Neuronal stem cell (in vitro differentiated cells): ENCODE measurements at regions not wholly inside any gene's neighbourhood (a gene's known extent, or its start where the extent isn't known, plus 50 kb on each side); places are given as distances from the start of the nearest gene placed in this dataset.

ENCODE experiments used
- DNase-seq: peaks from one replicate; pipeline ENCODE4 v3.0.0-alpha.2; 2013; ENCODE audit warnings: low spot score
- H2AFZ ChIP-seq: one replicate; pipeline ENCODE4 v1.6.1; 2013; ENCODE audit warnings: mild to moderate bottlenecking, low read length, inconsistent platforms
- H2AK5ac ChIP-seq: 2 replicates; pipeline ENCODE4 v1.6.1; 2013; ENCODE audit warnings: low read depth, mild to moderate bottlenecking, inconsistent platforms, low read length, moderate library complexity, mixed read lengths
- H2BK120ac ChIP-seq: 2 replicates; pipeline ENCODE4 v1.6.1; 2013; ENCODE audit warnings: low read depth, mild to moderate bottlenecking, inconsistent platforms, low read length, moderate library complexity, mixed read lengths
- H2BK12ac ChIP-seq: one replicate; pipeline ENCODE4 v1.6.1; 2013; ENCODE audit warnings: low read length, inconsistent platforms
- H2BK15ac ChIP-seq: 2 replicates; pipeline ENCODE4 v1.6.1; 2013; ENCODE audit warnings: mild to moderate bottlenecking, low read length, inconsistent platforms, mixed read lengths
- H2BK5ac ChIP-seq: one replicate; pipeline ENCODE4 v1.6.1; 2013; ENCODE audit warnings: inconsistent platforms, mild to moderate bottlenecking, low read length, moderate library complexity
- H3K14ac ChIP-seq: one replicate; pipeline ENCODE4 v1.6.1; 2013; ENCODE audit warnings: low read length, inconsistent platforms
- H3K18ac ChIP-seq: 2 replicates; pipeline ENCODE4 v1.6.1; 2013; ENCODE audit warnings: low read length, inconsistent platforms
- H3K23ac ChIP-seq: 2 replicates; pipeline ENCODE4 v1.6.1; 2013; ENCODE audit warnings: low read depth, mild to moderate bottlenecking, mixed read lengths, low read length, inconsistent platforms; ENCODE audit not compliant: poor library complexity
- H3K27ac ChIP-seq: replicated peaks from 3 replicates; pipeline ENCODE4 v1.5.1; 2013; ENCODE audit warnings: low read length, inconsistent platforms
- H3K27me3 ChIP-seq, 3 experiments: 2 replicates each; pipeline ENCODE4 v1.6.1; 2013; ENCODE audit warnings: low read length in 3 of 3, mild to moderate bottlenecking in 2 of 3, inconsistent platforms in 1 of 3, low read depth in 1 of 3, mixed read lengths in 1 of 3, moderate library complexity in 1 of 3; ENCODE audit not compliant: control insufficient read depth in 3 of 3, insufficient read depth in 3 of 3
- H3K36me3 ChIP-seq, 2 donors: replicated peaks in 1 of 2; 2 replicates each; pipeline ENCODE4 v1.6.1; 2013; ENCODE audit warnings: low read length in 2 of 2; ENCODE audit not compliant: control insufficient read depth in 2 of 2, insufficient read depth in 2 of 2
- H3K4ac ChIP-seq: 2 replicates; pipeline ENCODE4 v1.6.1; 2013; ENCODE audit warnings: inconsistent platforms, mild to moderate bottlenecking, low read length, moderate library complexity
- H3K4me1 ChIP-seq, 2 donors: 1 replicate in 1 of 2; 2 replicates in 1 of 2; pipeline ENCODE4 v1.6.1; 2013; ENCODE audit warnings: low read length in 2 of 2, low read depth in 1 of 2; ENCODE audit not compliant: control insufficient read depth in 2 of 2, insufficient read depth in 1 of 2
- H3K4me2 ChIP-seq: one replicate; pipeline ENCODE4 v1.6.1; 2013; ENCODE audit warnings: mild to moderate bottlenecking, low read length, inconsistent platforms; ENCODE audit not compliant: insufficient read depth, poor library complexity, severe bottlenecking
- H3K4me3 ChIP-seq, 2 donors: 2 replicates each; pipeline ENCODE4 v1.5.1; 2013; ENCODE audit warnings: low read length in 2 of 2, mild to moderate bottlenecking in 2 of 2, inconsistent platforms in 1 of 2, moderate library complexity in 1 of 2
- H3K79me1 ChIP-seq: one replicate; pipeline ENCODE4 v1.6.1; 2013; ENCODE audit warnings: low read depth, mild to moderate bottlenecking, inconsistent platforms, low read length, moderate library complexity
- H3K9ac ChIP-seq: one replicate; pipeline ENCODE4 v1.6.1; 2013; ENCODE audit warnings: mild to moderate bottlenecking, low read depth, low read length, inconsistent platforms; ENCODE audit not compliant: poor library complexity
- H3K9me3 ChIP-seq, 2 donors: replicated peaks in 1 of 2; 2 replicates each; pipeline versions ENCODE3 to v1.6.1; 2013; ENCODE audit warnings: low read length in 2 of 2, mild to moderate bottlenecking in 2 of 2, inconsistent platforms in 1 of 2, low read depth in 1 of 2, mixed read lengths in 1 of 2, moderate library complexity in 1 of 2; ENCODE audit not compliant: control insufficient read depth in 2 of 2, insufficient read depth in 1 of 2
- H4K8ac ChIP-seq: one replicate; pipeline ENCODE4 v1.6.1; 2013; ENCODE audit warnings: low read depth, mild to moderate bottlenecking, inconsistent platforms, low read length, moderate library complexity
- H4K91ac ChIP-seq: one replicate; pipeline ENCODE4 v1.6.1; 2013; ENCODE audit warnings: low read length, low read depth, mild to moderate bottlenecking, inconsistent platforms; ENCODE audit not compliant: poor library complexity
- WGBS, 2 donors: extraction: QIAGEN DNeasy Blood & Tissue Kit; methylation state at CpG; one replicate each; pipeline ENCODE4 v1.1.7; 2013; ENCODE audit warnings: missing lambda C conversion rate in 2 of 2, mixed read lengths in 1 of 2; ENCODE audit not compliant: insufficient read length in 2 of 2, insufficient replicate concordance in 1 of 2; ENCODE audit errors: extremely low coverage in 2 of 2; 5-methylcytosine and 5-hydroxymethylcytosine counted together

- no peak overlapping the region for H3K9ac ChIP-seq
- H4K91ac ChIP-seq, result no peak overlapping the region
- no peaks in the 10 kb centered on the region for H3K79me1 ChIP-seq
- H3K27ac ChIP-seq, result no peak overlapping the region
- no peak overlapping the region for H2BK12ac ChIP-seq
- no peak overlapping the region for H4K8ac ChIP-seq
- no peak overlapping the region for H2AK5ac ChIP-seq
- peaks cover 0 to 7% of the 10 kb centered on the region in 2 donors for H3K9me3 ChIP-seq
- H3K4me2 ChIP-seq, result no peak overlapping the region
- WGBS, 2 donors, result no CpG with 5 or more reads among the region's 2 CpGs
- H3K4me3 ChIP-seq, result no peak overlapping the region
- no peak overlapping the region for H3K23ac ChIP-seq
- no peak overlapping the region for H2BK15ac ChIP-seq
- no peak overlapping the region for H2AFZ ChIP-seq
- H2BK5ac ChIP-seq, result no peak overlapping the region
- H3K36me3 ChIP-seq, result peaks cover 0 to 46% of the 10 kb centered on the region in 2 donors
- no peak overlapping the region for H3K14ac ChIP-seq
- no peak overlapping the region for H2BK120ac ChIP-seq
- H3K18ac ChIP-seq, result no peak overlapping the region
- no peak for DNase-seq
- H3K27me3 ChIP-seq, result no peaks in the 10 kb centered on the region
- no peak overlapping the region for H3K4ac ChIP-seq
- H3K4me1 ChIP-seq, result peaks cover 5 to 10% of the 10 kb centered on the region in 2 donors
Observed at GRCh38 chr9:110093417-110093816, 114.5 kb downstream of the C9orf152 start.

GRCh38 chr9:110093871-110094270 is 114.1 kb downstream of the C9orf152 start:
- H3K4me2 ChIP-seq, result no peak overlapping the region
- H3K79me1 ChIP-seq, result no peaks in the 10 kb centered on the region

GRCh38 chr9:110095161-110095595 is 112.8 kb downstream of the C9orf152 start:
- Histone ChIP-seq H3K4ac (no peak overlapping the region), H2BK120ac (no peak overlapping the region), H3K36me3 (peaks cover 0 to 47% of the 10 kb centered on the region in 2 donors), H4K8ac (no peak overlapping the region), H3K79me1 (no peaks in the 10 kb centered on the region), H3K23ac (no peak overlapping the region), H3K9me3 (peaks cover 0 to 7% of the 10 kb centered on the region in 2 donors), H2AK5ac (no peak overlapping the region), H3K27ac (no peak overlapping the region), H3K14ac (no peak overlapping the region), H3K4me3 (no peak overlapping the region), H4K91ac (no peak overlapping the region), H3K18ac (no peak overlapping the region), H2AFZ (no peak overlapping the region), H3K4me2 (no peak overlapping the region), H2BK5ac (no peak overlapping the region), H3K4me1 (peaks cover 14 to 18% of the 10 kb centered on the region in 2 donors), H2BK12ac (no peak overlapping the region), H2BK15ac (no peak overlapping the region), H3K27me3 (no peaks in the 10 kb centered on the region), H3K9ac (no peak overlapping the region)
- WGBS, 2 donors, result no CpG with 5 or more reads among the region's 2 CpGs
- DNase-seq, result no peak

More at GRCh38 chr9:110093871-110094270, 114.1 kb downstream of the C9orf152 start:
- peaks cover 0 to 7% of the 10 kb centered on the region in 2 donors for H3K9me3 ChIP-seq
- no peak for DNase-seq
- H3K23ac ChIP-seq, result no peak overlapping the region
- no peak overlapping the region for H3K4ac ChIP-seq
- no peak overlapping the region for H3K4me3 ChIP-seq
- H3K27ac ChIP-seq, result no peak overlapping the region
- no peak overlapping the region for H3K9ac ChIP-seq
- H3K27me3 ChIP-seq, result no peaks in the 10 kb centered on the region
- H2BK12ac ChIP-seq, result no peak overlapping the region
- no peak overlapping the region for H2BK15ac ChIP-seq
- peaks cover 10% of the 10 kb centered on the region in 2 donors for H3K4me1 ChIP-seq
- peaks cover 0 to 50% of the 10 kb centered on the region in 2 donors for H3K36me3 ChIP-seq
- H2BK120ac ChIP-seq, result no peak overlapping the region
- no peak overlapping the region for H2BK5ac ChIP-seq
- no peak overlapping the region for H4K8ac ChIP-seq
- H3K14ac ChIP-seq, result no peak overlapping the region
- no peak overlapping the region for H3K18ac ChIP-seq
- no CpG with 5 or more reads among the region's 4 CpGs for WGBS, 2 donors
- no peak overlapping the region for H2AFZ ChIP-seq
- no peak overlapping the region for H4K91ac ChIP-seq
- H2AK5ac ChIP-seq, result no peak overlapping the region

- Histone ChIP-seq H2AFZ (no peak overlapping the region), H4K8ac (no peak overlapping the region), H2AK5ac (no peak overlapping the region), H2BK15ac (no peak overlapping the region), H3K23ac (no peak overlapping the region), H3K9me3 (peaks cover 0 to 7% of the 10 kb centered on the region in 2 donors), H3K27me3 (no peaks in the 10 kb centered on the region), H4K91ac (no peak overlapping the region), H3K4ac (no peak overlapping the region), H3K14ac (no peak overlapping the region), H3K4me2 (no peak overlapping the region), H3K4me1 (peaks cover 14 to 18% of the 10 kb centered on the region in 2 donors), H3K36me3 (peaks cover 0 to 50% of the 10 kb centered on the region in 2 donors), H2BK12ac (no peak overlapping the region), H3K18ac (no peak overlapping the region), H3K4me3 (no peak overlapping the region), H3K79me1 (no peaks in the 10 kb centered on the region), H2BK120ac (no peak overlapping the region), H2BK5ac (no peak overlapping the region), H3K27ac (no peak overlapping the region), H3K9ac (no peak overlapping the region)
- no peak for DNase-seq
- WGBS, 2 donors, result no CpG with 5 or more reads among the region's 2 CpGs
Observed at GRCh38 chr9:110095776-110096175, 112.2 kb downstream of the C9orf152 start.
